ENCODE measurements at regions not wholly inside any gene's neighbourhood (a gene's known extent, or its start where the extent isn't known, plus 50 kb on each side); places are given as distances from the start of the nearest gene placed in this dataset.
"Not testable (repeated sequence)": the region's sequence is repeated elsewhere in the genome, so short reads cannot be mapped to it uniquely, and the experiment has no call there.

DNA sequence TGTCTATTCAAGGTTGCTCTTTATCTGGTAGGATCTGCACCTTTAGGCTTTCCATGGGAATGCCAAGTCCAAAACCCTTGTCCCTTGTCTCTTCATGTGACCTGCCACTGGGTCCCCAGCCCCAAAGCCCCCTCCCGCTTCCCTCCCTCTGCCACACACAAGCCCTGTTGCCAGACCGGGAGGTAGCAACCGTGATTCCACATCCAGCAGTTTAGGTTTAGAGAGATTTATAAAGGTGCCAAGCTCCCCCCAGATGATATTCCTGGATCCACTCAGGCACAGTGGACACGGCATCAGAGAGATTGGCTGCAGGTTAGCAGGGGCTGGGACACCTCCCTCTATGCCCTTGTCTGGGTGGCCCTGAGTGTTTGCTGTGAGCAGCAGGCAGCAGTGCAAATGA lies 504.7 kb downstream of the CCDC171 start:
- no peak for DNase-seq

GRCh38 chr9:16058131-16058549 lies 505.3 kb downstream of the CCDC171 start:
- no peak for DNase-seq

GRCh38 chr9:16060436-16061129 lies 507.7 kb downstream of the CCDC171 start:
- DNase-seq, result no peak

GRCh38 chr9:16062542-16063240 lies 509.8 kb downstream of the CCDC171 start:
- DNase-seq, result no peak

- DNase-seq, result no peak
Observed at GRCh38 chr9:16063241-16063591, 510.4 kb downstream of the CCDC171 start.

DNA sequence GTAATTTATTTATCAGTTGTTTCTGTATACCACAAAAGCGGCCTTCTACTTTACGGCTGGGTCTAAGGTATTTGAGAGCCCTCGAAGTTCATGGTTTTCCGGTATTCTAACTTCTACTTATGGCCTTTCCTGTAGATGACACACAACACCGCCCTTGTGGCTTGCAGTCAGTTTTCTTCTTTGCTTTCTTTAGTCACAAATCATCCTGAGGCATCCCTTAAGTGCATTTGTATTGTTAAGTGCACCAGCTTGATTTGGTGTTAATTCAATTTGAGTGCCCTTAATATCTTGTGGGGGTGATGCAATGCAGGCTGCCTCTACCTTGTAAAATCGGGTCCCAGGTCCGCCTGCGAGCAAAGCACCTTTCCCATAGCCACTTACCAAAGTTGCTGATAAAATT lies 511.9 kb downstream of the CCDC171 start:
- DNase-seq, result no peak

DNA sequence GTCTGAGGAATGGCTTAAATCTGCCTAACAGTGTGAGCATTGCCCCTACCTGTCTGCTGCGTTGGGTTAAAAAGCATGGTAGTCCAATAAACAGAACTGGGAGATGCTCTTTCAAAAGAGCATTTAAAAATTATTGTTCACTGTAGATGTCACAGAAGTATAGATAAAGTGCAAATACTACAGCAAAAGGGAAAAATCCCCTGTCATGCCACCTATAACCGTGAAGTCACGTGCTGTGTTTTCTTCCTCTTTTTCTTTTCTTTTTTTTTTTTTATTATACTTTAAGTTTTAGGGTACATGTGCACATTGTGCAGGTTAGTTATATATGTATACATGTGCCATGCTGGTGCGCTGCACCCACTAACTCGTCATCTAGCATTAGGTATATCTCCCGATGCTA lies 513.4 kb downstream of the CCDC171 start:
- DNase-seq, result not testable (repeated sequence)

- no peak for DNase-seq
Observed at GRCh38 chr9:16068476-16068875, 515.6 kb downstream of the CCDC171 start.

GRCh38 chr9:16069249-16069648 lies 516.4 kb downstream of the CCDC171 start:
- DNase-seq, result no peak

GRCh38 chr9:16069671-16070454 lies 517.0 kb downstream of the CCDC171 start:
- no peak for DNase-seq

DNA sequence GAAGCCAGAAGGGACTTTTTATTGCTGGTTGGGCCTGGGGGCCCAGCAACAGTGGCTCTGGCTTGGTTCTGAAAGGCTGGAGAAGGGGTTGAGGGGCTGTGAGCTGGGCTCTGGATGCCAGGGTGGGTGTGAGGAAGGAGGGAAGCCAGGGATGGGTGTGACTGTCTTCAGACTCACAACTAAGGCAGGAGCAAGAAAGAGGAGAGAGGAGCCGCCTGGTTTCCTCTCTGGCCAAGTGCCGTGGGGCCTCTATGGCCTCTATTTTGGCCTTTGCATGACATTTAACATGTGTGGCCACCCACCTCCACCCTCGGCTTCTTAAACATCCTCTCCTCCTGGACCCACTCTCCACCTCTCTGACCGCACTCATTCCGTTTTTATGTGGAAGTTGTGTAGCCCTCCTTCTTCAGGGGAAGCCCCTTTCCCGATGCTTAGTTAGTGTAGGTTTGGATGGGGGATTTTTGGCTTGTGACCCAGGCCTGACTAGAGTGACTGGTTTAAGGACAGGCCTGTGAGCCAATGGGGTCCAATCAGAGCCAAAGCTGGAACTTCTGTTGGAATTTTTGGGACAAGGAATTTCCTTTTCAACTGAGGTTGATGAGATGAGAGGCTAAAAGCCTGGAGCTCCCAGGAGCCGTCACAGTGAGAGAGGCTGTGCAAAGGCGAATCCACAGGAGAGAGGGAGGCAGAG lies 517.8 kb downstream of the CCDC171 start:
- no peak for DNase-seq

GRCh38 chr9:16071400-16071799 lies 518.6 kb downstream of the CCDC171 start:
- no peak for DNase-seq

DNA sequence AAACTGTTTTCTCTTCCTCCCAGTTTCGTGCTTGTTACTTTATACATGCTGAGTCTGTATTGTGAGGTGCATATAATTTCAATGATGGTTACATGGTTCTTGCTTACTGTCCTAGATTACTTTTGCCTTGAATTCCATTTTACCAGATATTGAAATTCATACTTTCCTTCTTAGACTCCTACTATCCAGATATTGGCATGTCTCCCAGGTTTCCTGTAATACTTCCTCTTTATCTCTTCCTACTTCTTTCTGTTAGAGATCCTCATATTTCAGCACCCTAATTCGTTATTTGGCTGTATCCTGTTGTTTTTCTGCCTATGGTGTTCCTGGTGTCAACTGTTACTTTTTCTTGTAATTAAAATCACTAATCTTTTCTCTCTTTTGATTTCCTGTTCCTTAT lies 522.1 kb downstream of the CCDC171 start:
- peak in 2 of 4 experiments; percentile 29 to 39 for DNase-seq

DNA sequence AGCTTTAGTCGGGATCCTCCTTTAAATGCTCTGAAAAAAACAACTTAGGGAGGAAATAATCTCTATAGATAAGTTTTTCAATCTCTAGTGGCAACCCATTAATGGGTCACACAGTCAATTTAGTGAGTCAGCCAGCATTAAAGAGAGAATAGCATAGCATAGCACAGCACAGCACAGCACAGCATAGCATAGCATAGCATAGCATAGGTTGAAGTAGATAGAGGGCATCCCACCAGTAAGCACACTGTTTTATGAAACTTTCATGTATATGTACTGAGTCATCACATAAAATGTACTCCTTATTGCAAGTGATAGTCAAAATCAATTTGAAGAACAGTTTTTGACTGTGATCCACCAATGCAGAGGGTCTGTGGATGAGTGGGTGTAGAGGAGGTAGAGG lies 522.9 kb downstream of the CCDC171 start:
- DNase-seq, result no peak

DNA sequence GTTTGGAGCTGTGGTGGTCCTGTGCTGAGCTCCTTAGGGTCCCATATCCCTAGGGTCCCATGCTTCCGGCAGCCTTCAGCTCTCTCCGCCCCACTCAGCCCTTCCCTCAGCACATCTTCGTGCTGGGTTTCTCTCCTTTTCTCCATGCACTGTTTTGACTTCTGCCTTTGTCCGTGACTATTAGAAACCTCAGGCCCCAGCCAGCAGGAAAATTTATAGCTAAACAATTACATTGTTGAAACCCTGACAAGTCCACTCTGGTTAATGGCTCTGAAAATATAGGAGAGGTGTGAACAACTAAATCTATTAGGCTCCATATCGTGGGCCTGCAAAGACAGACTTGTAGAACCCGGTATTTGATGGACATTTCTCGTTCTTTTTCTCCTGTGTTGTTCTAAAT lies 523.7 kb downstream of the CCDC171 start:
- DNase-seq, result no peak

- no peak for DNase-seq
Observed at GRCh38 chr9:16082796-16083195, 530.0 kb downstream of the CCDC171 start.

DNA sequence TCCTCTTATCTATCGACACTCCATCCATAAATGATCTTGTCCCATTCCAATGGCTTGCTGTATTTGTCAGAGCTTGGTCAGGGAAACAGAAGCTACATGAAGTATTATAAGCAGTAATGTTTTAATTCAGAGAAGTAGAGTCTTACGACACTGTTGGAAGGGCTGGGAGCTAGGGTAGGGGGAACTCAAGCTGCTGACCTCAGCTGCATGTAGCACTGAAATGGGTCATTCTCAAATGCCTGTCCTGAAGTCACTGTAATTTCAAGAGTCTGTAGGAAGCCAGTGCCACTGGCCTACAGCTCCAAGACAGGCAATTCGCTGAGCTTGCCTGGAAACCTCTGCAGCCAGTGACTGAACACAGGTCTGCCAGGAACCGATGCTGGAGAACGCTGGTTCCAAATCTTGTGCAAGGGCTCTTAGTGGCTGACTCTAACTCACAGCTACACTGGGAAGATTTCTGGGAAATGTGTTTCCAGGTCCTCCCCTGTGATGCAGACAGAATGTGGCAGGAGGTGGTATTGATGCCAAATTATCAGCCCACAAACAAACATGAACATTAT lies 532.4 kb downstream of the CCDC171 start:
- DNase-seq, result peak in 3 of 4 experiments; percentile 3 to 13 (median 11)

GRCh38 chr9:16090907-16091629 lies 538.2 kb downstream of the CCDC171 start:
- peak in 2 of 4 experiments; percentile 1 to 2 for DNase-seq

GRCh38 chr9:16092142-16093091 lies 539.6 kb downstream of the CCDC171 start:
- no peak for DNase-seq

DNA sequence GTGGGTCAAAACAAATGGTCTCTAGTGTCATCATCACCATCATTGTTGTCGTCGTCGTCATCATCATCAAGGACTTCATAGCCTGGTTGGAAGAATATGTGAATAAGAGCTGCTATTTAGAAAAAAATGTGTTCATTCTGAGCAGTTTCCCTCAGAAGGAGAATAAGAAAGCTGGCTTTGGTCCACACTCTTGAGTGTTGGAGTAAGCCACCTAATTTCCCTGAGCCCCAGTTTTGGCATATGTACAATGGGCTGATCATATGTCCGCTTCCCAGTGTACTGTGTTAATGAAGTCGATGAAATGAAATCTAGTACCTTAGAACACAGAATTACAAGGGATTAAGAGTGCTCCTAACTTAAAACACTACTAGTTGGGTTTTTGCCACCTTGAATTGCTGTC lies 545.5 kb downstream of the CCDC171 start:
- DNase-seq, result no peak

All from suppressor macrophage (primary cell).